Endodermal cell (in vitro differentiated cells): ENCODE measurements at regions not wholly inside any gene's neighbourhood (a gene's known extent, or its start where the extent isn't known, plus 50 kb on each side); places are given as distances from the start of the nearest gene placed in this dataset.

Experiments used
- DNase-seq: peaks from one replicate; pipeline ENCODE4 v3.0.0-alpha.2; 2017
- H3K27ac ChIP-seq: 2 replicates; pipeline ENCODE4 v1.5.1; 2013; ENCODE audit warnings: mild to moderate bottlenecking, low read depth, low read length, moderate library complexity
- H3K27me3 ChIP-seq: 2 replicates; pipeline ENCODE4 v1.6.1; 2013; ENCODE audit warnings: mild to moderate bottlenecking, low read length, moderate library complexity; ENCODE audit not compliant: insufficient read depth, control insufficient read depth, poor library complexity, severe bottlenecking
- H3K36me3 ChIP-seq: 2 replicates; pipeline ENCODE4 v1.7.0; 2013; ENCODE audit warnings: mild to moderate bottlenecking, low read length, moderate library complexity; ENCODE audit not compliant: control insufficient read depth, insufficient read depth
- H3K4me1 ChIP-seq: one replicate; pipeline ENCODE4 v1.7.0; 2013; ENCODE audit warnings: low read length; ENCODE audit not compliant: control insufficient read depth, insufficient read depth
- H3K4me3 ChIP-seq: 2 replicates; pipeline ENCODE4 v1.5.1; 2013; ENCODE audit warnings: mild to moderate bottlenecking, low read length, moderate library complexity
- H3K9ac ChIP-seq: 2 replicates; pipeline ENCODE4 v1.6.1; 2013; ENCODE audit warnings: mild to moderate bottlenecking, low read length, moderate library complexity; ENCODE audit not compliant: poor library complexity, severe bottlenecking; ENCODE audit errors: extremely low read depth
- H3K9me3 ChIP-seq: 2 replicates; pipeline ENCODE4 v1.6.1; 2013; ENCODE audit warnings: mild to moderate bottlenecking, low read length, moderate library complexity; ENCODE audit not compliant: control insufficient read depth
- H3K27ac Mint-ChIP-seq: 2 replicates; pipeline ENCODE4 v1.8.0; 2020; ENCODE audit warnings: mixed read lengths
- H3K27me3 Mint-ChIP-seq: 2 replicates; pipeline ENCODE4 v1.8.0; 2021; ENCODE audit warnings: mild to moderate bottlenecking, mixed read lengths; ENCODE audit not compliant: insufficient read depth
- H3K36me3 Mint-ChIP-seq: 2 replicates; pipeline ENCODE4 v1.8.0; 2020; ENCODE audit warnings: low read depth, mixed read lengths
- H3K4me1 Mint-ChIP-seq: 2 replicates; pipeline ENCODE4 v1.8.0; 2020; ENCODE audit warnings: mixed read lengths
- H3K4me3 Mint-ChIP-seq: 2 replicates; pipeline ENCODE4 v1.8.0; 2020; ENCODE audit warnings: mild to moderate bottlenecking, moderate library complexity, mixed read lengths
- H3K9me3 Mint-ChIP-seq: 2 replicates; pipeline ENCODE4 v1.8.0; 2020; ENCODE audit warnings: mild to moderate bottlenecking, mixed read lengths
- WGBS, 2 experiments: methylation state at CpG; one replicate each; pipeline versions ENCODE4 v1.1.5 to v1.1.7; 2013; ENCODE audit warnings: missing lambda C conversion rate in 2 of 2, mixed read lengths in 1 of 2; ENCODE audit not compliant: insufficient coverage in 1 of 2, insufficient read length in 1 of 2; 5-methylcytosine and 5-hydroxymethylcytosine counted together
- TF ChIP-seq, protein P1 (sequence below): fragments of 200-600 bp; sonication (generic); conservative IDR thresholded peaks from 2 replicates; pipeline ENCODE4 v1.5.0; 2021; ENCODE audit warnings: antibody characterized with exemption, mild to moderate bottlenecking

DNA sequence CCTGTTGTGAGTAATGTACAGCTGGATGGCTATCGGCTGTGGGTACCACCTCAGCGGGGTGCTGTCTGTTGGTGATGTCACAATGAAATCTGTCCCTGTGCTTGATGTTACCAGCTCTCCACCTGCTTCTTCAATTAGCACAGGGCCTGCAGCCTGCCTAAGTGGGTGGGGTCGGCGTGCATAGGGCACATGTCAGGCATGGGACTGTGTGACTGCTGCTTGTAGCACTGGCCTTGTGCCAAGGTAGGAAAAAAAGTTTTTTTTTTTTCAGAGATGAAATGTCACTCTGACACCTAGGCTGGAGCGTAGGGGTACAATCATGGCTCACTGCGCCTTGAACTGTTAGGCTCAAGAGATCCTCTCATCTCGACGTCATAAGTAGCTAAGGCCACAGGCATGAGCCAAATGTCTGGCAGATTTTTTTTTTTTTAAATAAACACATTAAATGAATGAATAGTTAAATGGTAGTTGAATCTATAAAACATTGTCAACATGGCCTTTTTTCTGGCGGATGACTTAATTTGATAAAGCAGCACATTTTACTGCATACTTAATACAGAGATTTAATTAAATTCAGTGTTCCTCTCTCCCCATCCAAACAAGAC lies 222.5 kb downstream of the NXNL2 start:
- no peaks in the 10 kb centered on the region for H3K27me3 ChIP-seq
- no peak for DNase-seq
- no peaks in the 10 kb centered on the region for H3K27me3 Mint-ChIP-seq
- no peaks in the 10 kb centered on the region for H3K4me1 ChIP-seq
- no peak overlapping the region for H3K27ac ChIP-seq
- no peaks in the 10 kb centered on the region for H3K9me3 Mint-ChIP-seq
- no peak overlapping the region for H3K4me3 ChIP-seq
- TF ChIP-seq, protein P1, sequence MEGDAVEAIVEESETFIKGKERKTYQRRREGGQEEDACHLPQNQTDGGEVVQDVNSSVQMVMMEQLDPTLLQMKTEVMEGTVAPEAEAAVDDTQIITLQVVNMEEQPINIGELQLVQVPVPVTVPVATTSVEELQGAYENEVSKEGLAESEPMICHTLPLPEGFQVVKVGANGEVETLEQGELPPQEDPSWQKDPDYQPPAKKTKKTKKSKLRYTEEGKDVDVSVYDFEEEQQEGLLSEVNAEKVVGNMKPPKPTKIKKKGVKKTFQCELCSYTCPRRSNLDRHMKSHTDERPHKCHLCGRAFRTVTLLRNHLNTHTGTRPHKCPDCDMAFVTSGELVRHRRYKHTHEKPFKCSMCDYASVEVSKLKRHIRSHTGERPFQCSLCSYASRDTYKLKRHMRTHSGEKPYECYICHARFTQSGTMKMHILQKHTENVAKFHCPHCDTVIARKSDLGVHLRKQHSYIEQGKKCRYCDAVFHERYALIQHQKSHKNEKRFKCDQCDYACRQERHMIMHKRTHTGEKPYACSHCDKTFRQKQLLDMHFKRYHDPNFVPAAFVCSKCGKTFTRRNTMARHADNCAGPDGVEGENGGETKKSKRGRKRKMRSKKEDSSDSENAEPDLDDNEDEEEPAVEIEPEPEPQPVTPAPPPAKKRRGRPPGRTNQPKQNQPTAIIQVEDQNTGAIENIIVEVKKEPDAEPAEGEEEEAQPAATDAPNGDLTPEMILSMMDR = no peak
- H3K27ac Mint-ChIP-seq = no peak overlapping the region
- peaks cover 4% of the 10 kb centered on the region for H3K4me1 Mint-ChIP-seq
- 90 to 95% methylated on average over 4 to 9 of the region's 9 CpGs for WGBS, 2 experiments
- H3K36me3 Mint-ChIP-seq = no peaks in the 10 kb centered on the region
- H3K9me3 ChIP-seq = no peaks in the 10 kb centered on the region
- H3K4me3 Mint-ChIP-seq = no peak overlapping the region
- no peak overlapping the region for H3K9ac ChIP-seq
- no peaks in the 10 kb centered on the region for H3K36me3 ChIP-seq

DNA sequence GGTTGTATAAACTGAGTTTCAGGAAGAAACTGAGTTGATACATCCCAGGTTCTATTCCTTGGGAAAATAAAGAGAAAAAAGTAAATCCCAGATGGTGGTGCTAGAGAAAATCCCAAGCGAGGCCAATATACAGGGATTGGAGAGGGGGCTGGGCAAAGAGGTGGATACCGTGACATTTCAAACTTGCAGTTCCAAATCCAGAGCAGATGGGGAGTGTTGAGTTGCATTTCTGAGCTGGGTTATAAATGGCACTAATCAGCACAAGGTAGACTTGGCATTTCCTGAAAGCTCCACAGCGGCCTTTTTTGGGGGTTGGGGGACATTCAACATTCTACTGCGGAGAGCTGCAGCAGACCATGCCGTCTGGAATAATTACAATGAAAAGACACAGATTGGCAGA lies 224.4 kb downstream of the NXNL2 start:
- WGBS, 2 experiments = 91 to 92% methylated on average over 4 to 5 of the region's 5 CpGs
- no peak overlapping the region for H3K9ac ChIP-seq
- H3K4me3 Mint-ChIP-seq = no peak overlapping the region
- no peaks in the 10 kb centered on the region for H3K9me3 Mint-ChIP-seq
- no peaks in the 10 kb centered on the region for H3K27me3 ChIP-seq
- H3K4me3 ChIP-seq = no peak overlapping the region
- no peaks in the 10 kb centered on the region for H3K36me3 Mint-ChIP-seq
- TF ChIP-seq, protein P1 = no peak
- H3K36me3 ChIP-seq = no peaks in the 10 kb centered on the region
- no peak overlapping the region for H3K27ac ChIP-seq
- H3K4me1 Mint-ChIP-seq = peaks cover 4% of the 10 kb centered on the region
- H3K27me3 Mint-ChIP-seq = no peaks in the 10 kb centered on the region
- no peak overlapping the region for H3K27ac Mint-ChIP-seq
- no peaks in the 10 kb centered on the region for H3K9me3 ChIP-seq
- H3K4me1 ChIP-seq = no peaks in the 10 kb centered on the region
- DNase-seq = no peak

- TF ChIP-seq, protein P1 = no peak
- WGBS, 2 experiments = 88 to 100% methylated on average over 1 to 4 of the region's 4 CpGs
- H3K27ac Mint-ChIP-seq = no peak overlapping the region
Measured at GRCh38 chr9:88766778-88767503, 224.3 kb upstream of the S1PR3 start.

More at GRCh38 chr9:88766778-88767503, 224.3 kb upstream of the S1PR3 start:
- no peaks in the 10 kb centered on the region for H3K27me3 Mint-ChIP-seq
- no peak overlapping the region for H3K9ac ChIP-seq
- no peaks in the 10 kb centered on the region for H3K36me3 Mint-ChIP-seq
- DNase-seq = no peak
- no peak overlapping the region for H3K4me3 Mint-ChIP-seq
- no peaks in the 10 kb centered on the region for H3K9me3 Mint-ChIP-seq
- H3K4me1 ChIP-seq = peaks cover 3% of the 10 kb centered on the region
- peaks cover 4% of the 10 kb centered on the region for H3K4me1 Mint-ChIP-seq
- H3K9me3 ChIP-seq = no peaks in the 10 kb centered on the region
- no peak overlapping the region for H3K4me3 ChIP-seq
- H3K27ac ChIP-seq = no peak overlapping the region
- no peaks in the 10 kb centered on the region for H3K36me3 ChIP-seq
- no peaks in the 10 kb centered on the region for H3K27me3 ChIP-seq
